OCI-LY7 (cell line): ENCODE measurements at regions not wholly inside any gene's neighbourhood (a gene's known extent, or its start where the extent isn't known, plus 50 kb on each side); places are given as distances from the start of the nearest gene placed in this dataset.

Experiments
- BruUV-seq: library from RNA; stranded (reverse); fragments of 400-500 nt; replicated peaks from 2 replicates; lab custom pipeline; 2021; lab: Mats Ljungman, UMichigan
- CTCF ChIA-PET: fragments of 300-600 bp; sonication (Branson Sonifier 250); formaldehyde crosslinking; loops from one replicate; lab custom pipeline; 2022; ENCODE audit warnings: antibody characterized with exemption; ENCODE audit not compliant: unreplicated experiment; lab: Charles Lee
- POLR2A ChIA-PET: fragments of 300-600 bp; sonication (Branson Sonifier 250); formaldehyde crosslinking; loops from one replicate; lab custom pipeline; 2022; ENCODE audit warnings: antibody characterized with exemption; lab: Charles Lee
- DNase-seq: peaks from one replicate; pipeline ENCODE4 v3.0.0-alpha.2; 2015; ENCODE audit warnings: low spot score
- H2AFZ ChIP-seq: fragments of 200-600 bp; sonication (generic), shearing (Covaris generic); 2 replicates; pipeline ENCODE4 v1.6.1; 2014; ENCODE audit warnings: mild to moderate bottlenecking, antibody characterized with exemption, low read length, moderate library complexity
- H3K27ac ChIP-seq: fragments of 200-600 bp; sonication (generic); 2 replicates; pipeline ENCODE4 v1.5.1; 2014; ENCODE audit warnings: mixed run types, low read depth, mild to moderate bottlenecking, moderate library complexity, low read length, inconsistent platforms; ENCODE audit not compliant: poor library complexity, severe bottlenecking
- H3K36me3 ChIP-seq: fragments of 200-600 bp; sonication (generic); 2 replicates; pipeline ENCODE4 v1.6.1; 2014; ENCODE audit warnings: mild to moderate bottlenecking, antibody characterized with exemption, low read length, moderate library complexity, mixed read lengths; ENCODE audit not compliant: insufficient read depth
- H3K4me1 ChIP-seq: fragments of 200-600 bp; sonication (generic); 2 replicates; pipeline ENCODE4 v1.5.1; 2014; ENCODE audit warnings: mild to moderate bottlenecking, low read length; ENCODE audit not compliant: insufficient read depth, poor library complexity, severe bottlenecking
- H3K4me2 ChIP-seq: fragments of 200-600 bp; sonication (generic); 2 replicates; pipeline ENCODE4 v1.6.1; 2014; ENCODE audit warnings: mild to moderate bottlenecking, low read length
- H3K4me3 ChIP-seq: fragments of 200-600 bp; sonication (generic); 2 replicates; pipeline ENCODE4 v1.5.1; 2014; ENCODE audit warnings: mild to moderate bottlenecking, low read depth, low read length; ENCODE audit not compliant: poor library complexity, severe bottlenecking
- H3K79me2 ChIP-seq: fragments of 200-600 bp; sonication (generic); 2 replicates; pipeline ENCODE4 v1.6.1; 2016; ENCODE audit warnings: low read depth, mild to moderate bottlenecking, low read length, moderate library complexity, mixed read lengths; ENCODE audit not compliant: insufficient read depth
- H3K9me2 ChIP-seq: fragments of 200-600 bp; sonication (generic); 2 replicates; pipeline ENCODE4 v1.6.1; 2016; ENCODE audit warnings: mild to moderate bottlenecking, low read length, mixed read lengths; ENCODE audit not compliant: insufficient read depth
- H3K9me3 ChIP-seq: fragments of 200-600 bp; sonication (generic); 2 replicates; pipeline ENCODE4 v1.6.1; 2014; ENCODE audit warnings: mild to moderate bottlenecking, mixed run types, low read length, mixed read lengths
- H4K20me1 ChIP-seq: fragments of 200-600 bp; sonication (generic); 2 replicates; pipeline ENCODE4 v1.6.1; 2014; ENCODE audit warnings: mild to moderate bottlenecking, antibody characterized with exemption, low read length, moderate library complexity, mixed read lengths; ENCODE audit not compliant: insufficient read depth
- CTCF ChIP-seq: fragments of 200-600 bp; sonication (generic); conservative IDR thresholded peaks from 2 replicates; pipeline ENCODE4 v1.5.1; 2014; ENCODE audit warnings: mild to moderate bottlenecking, antibody characterized with exemption, low read length, moderate library complexity, mixed read lengths
- EZH2phosphoT487 ChIP-seq: fragments of 200-600 bp; sonication (generic); IDR thresholded peaks from 2 replicates; pipeline ENCODE4 v1.6.1; 2018; ENCODE audit warnings: low read depth, borderline replicate concordance, mild to moderate bottlenecking, mixed run types, antibody characterized with exemption, low read length, moderate library complexity, mixed read lengths
- intact Hi-C: fragments of 100-400 bp; cut with micrococcal nuclease; formaldehyde crosslinking; loops from one replicate; pipeline ENCODE4 v1.10.0; 2022; ENCODE audit not compliant: unreplicated experiment

GRCh38 chr10:121282264-121282663, 316.0 kb downstream of the FGFR2 start:
- no peak overlapping the region for H3K4me2 ChIP-seq
- DNase-seq, result no peak
- TF ChIP-seq EZH2phosphoT487 (no peak), CTCF (no peak)
- H2AFZ ChIP-seq, result no peak overlapping the region
- ChIA-PET POLR2A (no interaction called here), CTCF (no interaction called here)
- H3K4me1 ChIP-seq, result no peaks in the 10 kb centered on the region
- no peak overlapping the region for H3K27ac ChIP-seq
- no peaks in the 10 kb centered on the region for H4K20me1 ChIP-seq
- H3K9me2 ChIP-seq, result no peaks in the 10 kb centered on the region
- H3K79me2 ChIP-seq, result no peaks in the 10 kb centered on the region
- no peaks in the 10 kb centered on the region for H3K36me3 ChIP-seq
- H3K4me3 ChIP-seq, result no peak overlapping the region
- intact Hi-C loops, result no loop called here
- H3K9me3 ChIP-seq, result no peaks in the 10 kb centered on the region
- BruUV-seq, result no TSS peak

GRCh38 chr10:121282797-121283515, 315.3 kb downstream of the FGFR2 start:
- Histone ChIP-seq H3K79me2 (no peaks in the 10 kb centered on the region), H3K36me3 (no peaks in the 10 kb centered on the region), H4K20me1 (no peaks in the 10 kb centered on the region), H3K9me2 (no peaks in the 10 kb centered on the region), H3K4me1 (no peaks in the 10 kb centered on the region), H3K9me3 (no peaks in the 10 kb centered on the region), H3K27ac (no peak overlapping the region), H3K4me2 (no peak overlapping the region), H2AFZ (no peak overlapping the region), H3K4me3 (no peak overlapping the region)
- no TSS peak for BruUV-seq
- ChIA-PET CTCF (no interaction called here), POLR2A (no interaction called here)
- no peak for DNase-seq
- intact Hi-C loops, result no loop called here
- TF ChIP-seq EZH2phosphoT487, result no peak
- TF ChIP-seq CTCF, result no peak

GRCh38 chr10:121284936-121285335, 313.3 kb downstream of the FGFR2 start:
- TF ChIP-seq EZH2phosphoT487, result no peak
- TF ChIP-seq CTCF, result no peak
- H4K20me1 ChIP-seq, result no peaks in the 10 kb centered on the region
- no peak overlapping the region for H3K27ac ChIP-seq
- ChIA-PET POLR2A (interaction anchor here (0.6 kb wide), 1 partner anchor 295 kb away, joined by 7 read pairs; no protein-coding TSS in a partner anchor), CTCF (no interaction called here)
- no peak for DNase-seq
- intact Hi-C loops, result no loop called here
- H3K36me3 ChIP-seq, result no peaks in the 10 kb centered on the region
- H3K9me2 ChIP-seq, result no peaks in the 10 kb centered on the region
- no peak overlapping the region for H3K4me3 ChIP-seq
- H3K9me3 ChIP-seq, result no peaks in the 10 kb centered on the region
- no peak overlapping the region for H2AFZ ChIP-seq
- H3K4me2 ChIP-seq, result no peak overlapping the region
- no TSS peak for BruUV-seq
- H3K79me2 ChIP-seq, result no peaks in the 10 kb centered on the region
- H3K4me1 ChIP-seq, result no peaks in the 10 kb centered on the region
